Hepatocyte (in vitro differentiated cells): ENCODE measurements at regions not wholly inside any gene's neighbourhood (a gene's known extent, or its start where the extent isn't known, plus 50 kb on each side); places are given as distances from the start of the nearest gene placed in this dataset.

ENCODE experiments used
- DNase-seq: peaks from one replicate; pipeline ENCODE4 v3.0.0-alpha.2; 2016; ENCODE audit warnings: low spot score
- H2AFZ ChIP-seq: fragments of 200-600 bp; sonication (generic); 2 replicates; pipeline ENCODE4 v1.6.0; 2016; ENCODE audit warnings: antibody characterized with exemption, mild to moderate bottlenecking
- H3K27ac ChIP-seq: fragments of 200-600 bp; sonication (generic); 2 replicates; pipeline ENCODE4 v1.5.1; 2016; ENCODE audit warnings: mild to moderate bottlenecking
- H3K27me3 ChIP-seq: fragments of 200-600 bp; sonication (generic); 2 replicates; pipeline ENCODE4 v1.6.1; 2016
- H3K36me3 ChIP-seq: fragments of 200-600 bp; sonication (generic); replicated peaks from 2 replicates; pipeline ENCODE4 v1.5.1; 2016; ENCODE audit warnings: low read depth; ENCODE audit not compliant: insufficient read depth
- H3K4me1 ChIP-seq: fragments of 200-600 bp; sonication (generic); 2 replicates; pipeline ENCODE4 v1.5.1; 2016; ENCODE audit warnings: mild to moderate bottlenecking, moderate library complexity; ENCODE audit not compliant: insufficient read depth
- H3K4me2 ChIP-seq: fragments of 200-600 bp; sonication (generic); 2 replicates; pipeline ENCODE4 v1.6.0; 2016
- H3K4me3 ChIP-seq: fragments of 200-600 bp; sonication (generic); 2 replicates; pipeline ENCODE4 v1.5.1; 2016; ENCODE audit warnings: mild to moderate bottlenecking
- H3K79me2 ChIP-seq: fragments of 200-600 bp; sonication (generic); 2 replicates; pipeline ENCODE4 v1.6.0; 2017; ENCODE audit warnings: mild to moderate bottlenecking
- H3K9me2 ChIP-seq: fragments of 200-600 bp; sonication (generic); replicated peaks from 2 replicates; pipeline ENCODE4 v1.6.0; 2017; ENCODE audit warnings: mild to moderate bottlenecking; ENCODE audit not compliant: insufficient read depth
- H3K9me3 ChIP-seq: fragments of 200-600 bp; sonication (generic); 2 replicates; pipeline ENCODE4 v1.5.1; 2016; ENCODE audit warnings: low read depth, mild to moderate bottlenecking
- H4K20me1 ChIP-seq: fragments of 200-600 bp; sonication (generic); 2 replicates; pipeline ENCODE4 v1.6.0; 2016; ENCODE audit warnings: mild to moderate bottlenecking; ENCODE audit not compliant: insufficient read depth, poor library complexity, severe bottlenecking
- CTCF ChIP-seq: fragments of 200-600 bp; sonication (generic); IDR thresholded peaks from 2 replicates; pipeline ENCODE4 v1.5.1; 2016; ENCODE audit warnings: antibody characterized with exemption, mild to moderate bottlenecking; ENCODE audit not compliant: poor library complexity
- EZH2 ChIP-seq: fragments of 200-600 bp; sonication (generic); IDR thresholded peaks from 2 replicates; pipeline ENCODE4 v1.6.1; 2016; ENCODE audit warnings: antibody characterized with exemption, mild to moderate bottlenecking, borderline replicate concordance
- EZH2phosphoT487 ChIP-seq: fragments of 200-600 bp; sonication (generic); IDR thresholded peaks from one replicate; pipeline ENCODE4 v1.6.1; 2018; ENCODE audit warnings: antibody characterized with exemption, mild to moderate bottlenecking, low read depth, moderate library complexity; ENCODE audit not compliant: unreplicated experiment, severe bottlenecking
- WGBS: methylation state at CpG from one replicate; pipeline ENCODE4 v1.1.6; 2016; ENCODE audit warnings: low lambda C conversion rate; ENCODE audit errors: missing lambda C conversion rate; 5-methylcytosine and 5-hydroxymethylcytosine counted together

- no peaks in the 10 kb centered on the region for H4K20me1 ChIP-seq
- no peak overlapping the region for H3K4me3 ChIP-seq
- TF ChIP-seq CTCF: no peak
- TF ChIP-seq EZH2phosphoT487: no peak
- no peak for DNase-seq
- no peaks in the 10 kb centered on the region for H3K27me3 ChIP-seq
- H3K9me3 ChIP-seq: no peaks in the 10 kb centered on the region
- no peaks in the 10 kb centered on the region for H3K4me1 ChIP-seq
- H3K36me3 ChIP-seq: no peaks in the 10 kb centered on the region
- no peak overlapping the region for H3K4me2 ChIP-seq
- no peak overlapping the region for H3K27ac ChIP-seq
- WGBS: 77% methylated on average over 2 of the region's 2 CpGs
- no peak overlapping the region for H2AFZ ChIP-seq
- no peaks in the 10 kb centered on the region for H3K9me2 ChIP-seq
- H3K79me2 ChIP-seq: no peaks in the 10 kb centered on the region
These were observed 278.4 kb upstream of the DACH1 start for GRCh38 chr13:72145383-72145782.

- TF ChIP-seq CTCF: no peak
- TF ChIP-seq EZH2phosphoT487: no peak
- TF ChIP-seq EZH2: no peak
- Histone ChIP-seq H3K36me3 (no peaks in the 10 kb centered on the region), H3K4me1 (no peaks in the 10 kb centered on the region), H4K20me1 (no peaks in the 10 kb centered on the region), H2AFZ (no peak overlapping the region), H3K9me2 (no peaks in the 10 kb centered on the region), H3K27me3 (no peaks in the 10 kb centered on the region), H3K79me2 (no peaks in the 10 kb centered on the region), H3K4me2 (no peak overlapping the region), H3K4me3 (no peak overlapping the region), H3K9me3 (no peaks in the 10 kb centered on the region), H3K27ac (no peak overlapping the region)
- DNase-seq: no peak
These were observed 277.6 kb upstream of the DACH1 start for GRCh38 chr13:72144636-72145035.

GRCh38 chr13:72141855-72142519 lies 275.0 kb upstream of the DACH1 start:
- no peak overlapping the region for H3K4me2 ChIP-seq
- WGBS: 74% methylated on average over 3 of the region's 3 CpGs
- H3K27me3 ChIP-seq: no peaks in the 10 kb centered on the region
- no peak for TF ChIP-seq EZH2phosphoT487
- H3K4me3 ChIP-seq: no peak overlapping the region
- no peaks in the 10 kb centered on the region for H3K4me1 ChIP-seq
- no peaks in the 10 kb centered on the region for H3K9me2 ChIP-seq
- no peaks in the 10 kb centered on the region for H4K20me1 ChIP-seq
- H3K27ac ChIP-seq: no peak overlapping the region
- no peaks in the 10 kb centered on the region for H3K9me3 ChIP-seq
- no peaks in the 10 kb centered on the region for H3K79me2 ChIP-seq
- no peaks in the 10 kb centered on the region for H3K36me3 ChIP-seq
- H2AFZ ChIP-seq: no peak overlapping the region
- DNase-seq: no peak

- no peaks in the 10 kb centered on the region for H3K79me2 ChIP-seq
- H2AFZ ChIP-seq: no peak overlapping the region
- no peaks in the 10 kb centered on the region for H3K27me3 ChIP-seq
- no peak overlapping the region for H3K4me2 ChIP-seq
- H3K4me1 ChIP-seq: no peaks in the 10 kb centered on the region
- TF ChIP-seq CTCF: no peak
- no peak for TF ChIP-seq EZH2phosphoT487
- TF ChIP-seq EZH2: no peak
- H4K20me1 ChIP-seq: no peaks in the 10 kb centered on the region
- no peak for DNase-seq
- H3K36me3 ChIP-seq: no peaks in the 10 kb centered on the region
- H3K9me2 ChIP-seq: no peaks in the 10 kb centered on the region
- WGBS: 36% methylated on average over 1 of the region's 1 CpG
- H3K4me3 ChIP-seq: no peak overlapping the region
- H3K9me3 ChIP-seq: no peaks in the 10 kb centered on the region
- no peak overlapping the region for H3K27ac ChIP-seq
These were observed 272.2 kb upstream of the DACH1 start for GRCh38 chr13:72139192-72139591.
